ENCODE measurements at regions not wholly inside any gene's neighbourhood (a gene's known extent, or its start where the extent isn't known, plus 50 kb on each side); places are given as distances from the start of the nearest gene placed in this dataset.
A peak's percentile ranks its signal among the peaks of the same experiment; 100 is the strongest.

GRCh38 chr4:36734334-36734733 lies 452.9 kb downstream of the DTHD1 start:
- ATAC-seq (no peak), DNase-seq (ENCODE audit: low spot score) (no peak)
- Mint-ChIP-seq H3K4me1 (ENCODE audit: low read depth in 2 of 2) (no peaks in the 10 kb centered on the region), H3K9me3 (no peaks in the 10 kb centered on the region), H3K27me3 (no peaks in the 10 kb centered on the region), H3K27ac (no peak overlapping the region), H3K36me3 (no peaks in the 10 kb centered on the region), H3K4me3 (no peak overlapping the region)

GRCh38 chr4:36737691-36738090 lies 456.3 kb downstream of the DTHD1 start:
- no peak for DNase-seq (ENCODE audit: low spot score)
- Mint-ChIP-seq H3K4me1 (ENCODE audit: low read depth in 2 of 2) (no peaks in the 10 kb centered on the region), H3K4me3 (no peak overlapping the region), H3K27ac (no peak overlapping the region), H3K9me3 (no peaks in the 10 kb centered on the region), H3K27me3 (no peaks in the 10 kb centered on the region), H3K36me3 (no peaks in the 10 kb centered on the region)
- ATAC-seq: no peak

GRCh38 chr4:36740796-36741310 lies 459.4 kb downstream of the DTHD1 start:
- H3K27ac Mint-ChIP-seq: no peak overlapping the region
- no peaks in the 10 kb centered on the region for H3K27me3 Mint-ChIP-seq
- no peaks in the 10 kb centered on the region for H3K4me1 Mint-ChIP-seq (ENCODE audit: low read depth in 2 of 2)
- H3K4me3 Mint-ChIP-seq: no peak overlapping the region
- no peaks in the 10 kb centered on the region for H3K36me3 Mint-ChIP-seq
- H3K9me3 Mint-ChIP-seq: no peaks in the 10 kb centered on the region
- ATAC-seq (no peak), DNase-seq (ENCODE audit: low spot score) (no peak)

- Mint-ChIP-seq H3K9me3 (no peaks in the 10 kb centered on the region), H3K27ac (no peak overlapping the region), H3K27me3 (no peaks in the 10 kb centered on the region), H3K36me3 (no peaks in the 10 kb centered on the region), H3K4me1 (ENCODE audit: low read depth in 2 of 2) (no peaks in the 10 kb centered on the region), H3K4me3 (no peak overlapping the region)
- no peak for DNase-seq (ENCODE audit: low spot score)
- peak; percentile 36 to 44 for ATAC-seq
Observed at GRCh38 chr4:36747277-36748129, 466.1 kb downstream of the DTHD1 start.

- Mint-ChIP-seq H3K27ac (no peak overlapping the region), H3K27me3 (no peaks in the 10 kb centered on the region), H3K4me3 (no peak overlapping the region), H3K9me3 (no peaks in the 10 kb centered on the region), H3K36me3 (no peaks in the 10 kb centered on the region), H3K4me1 (ENCODE audit: low read depth in 2 of 2) (no peaks in the 10 kb centered on the region)
- DNase-seq (ENCODE audit: low spot score) (no peak), ATAC-seq (no peak)
Observed at GRCh38 chr4:36753048-36753447, 471.6 kb downstream of the DTHD1 start.

GRCh38 chr4:36757580-36758311 lies 476.3 kb downstream of the DTHD1 start:
- Mint-ChIP-seq H3K27me3 (no peaks in the 10 kb centered on the region), H3K9me3 (peaks cover 5% of the 10 kb centered on the region), H3K27ac (no peak overlapping the region), H3K36me3 (no peaks in the 10 kb centered on the region), H3K4me3 (no peak overlapping the region), H3K4me1 (ENCODE audit: low read depth in 2 of 2) (no peaks in the 10 kb centered on the region)
- DNase-seq (ENCODE audit: low spot score) (no peak), ATAC-seq (no peak)

GRCh38 chr4:36758312-36759178 lies 477.1 kb downstream of the DTHD1 start:
- Mint-ChIP-seq H3K27me3 (no peaks in the 10 kb centered on the region), H3K36me3 (no peaks in the 10 kb centered on the region), H3K27ac (no peak overlapping the region), H3K4me1 (ENCODE audit: low read depth in 2 of 2) (no peaks in the 10 kb centered on the region), H3K9me3 (peaks cover 5% of the 10 kb centered on the region), H3K4me3 (no peak overlapping the region)
- DNase-seq (ENCODE audit: low spot score): no peak
- no peak for ATAC-seq

- H3K27ac Mint-ChIP-seq: no peak overlapping the region
- peaks cover 7% of the 10 kb centered on the region for H3K9me3 Mint-ChIP-seq
- no peaks in the 10 kb centered on the region for H3K4me1 Mint-ChIP-seq (ENCODE audit: low read depth in 2 of 2)
- DNase-seq (ENCODE audit: low spot score) (no peak), ATAC-seq (no peak)
- H3K4me3 Mint-ChIP-seq: no peak overlapping the region
- H3K27me3 Mint-ChIP-seq: no peaks in the 10 kb centered on the region
- no peaks in the 10 kb centered on the region for H3K36me3 Mint-ChIP-seq
Observed at GRCh38 chr4:36761607-36762006, 480.2 kb downstream of the DTHD1 start.

GRCh38 chr4:36763814-36764213 lies 480.7 kb upstream of the NWD2 start:
- no peaks in the 10 kb centered on the region for H3K27me3 Mint-ChIP-seq
- no peaks in the 10 kb centered on the region for H3K4me1 Mint-ChIP-seq (ENCODE audit: low read depth in 2 of 2)
- H3K36me3 Mint-ChIP-seq: no peaks in the 10 kb centered on the region
- no peak for DNase-seq (ENCODE audit: low spot score)
- H3K27ac Mint-ChIP-seq: no peak overlapping the region
- no peak for ATAC-seq
- peaks cover 7% of the 10 kb centered on the region for H3K9me3 Mint-ChIP-seq
- H3K4me3 Mint-ChIP-seq: no peak overlapping the region

GRCh38 chr4:36767596-36767995 lies 476.9 kb upstream of the NWD2 start:
- Mint-ChIP-seq H3K27ac (no peak overlapping the region), H3K4me3 (no peak overlapping the region), H3K36me3 (no peaks in the 10 kb centered on the region), H3K4me1 (ENCODE audit: low read depth in 2 of 2) (no peaks in the 10 kb centered on the region), H3K27me3 (no peaks in the 10 kb centered on the region), H3K9me3 (peaks cover 3% of the 10 kb centered on the region)
- DNase-seq (ENCODE audit: low spot score) (no peak), ATAC-seq (no peak)

- H3K27me3 Mint-ChIP-seq: no peaks in the 10 kb centered on the region
- no peaks in the 10 kb centered on the region for H3K9me3 Mint-ChIP-seq
- no peaks in the 10 kb centered on the region for H3K36me3 Mint-ChIP-seq
- H3K4me3 Mint-ChIP-seq: no peak overlapping the region
- no peaks in the 10 kb centered on the region for H3K4me1 Mint-ChIP-seq (ENCODE audit: low read depth in 2 of 2)
- no peak for DNase-seq (ENCODE audit: low spot score)
- no peak for ATAC-seq
- H3K27ac Mint-ChIP-seq: no peak overlapping the region
Observed at GRCh38 chr4:36771411-36772153, 473.0 kb upstream of the NWD2 start.

GRCh38 chr4:36772154-36772516 lies 472.4 kb upstream of the NWD2 start:
- H3K4me3 Mint-ChIP-seq: no peak overlapping the region
- H3K4me1 Mint-ChIP-seq (ENCODE audit: low read depth in 2 of 2): no peaks in the 10 kb centered on the region
- no peak overlapping the region for H3K27ac Mint-ChIP-seq
- no peaks in the 10 kb centered on the region for H3K9me3 Mint-ChIP-seq
- no peaks in the 10 kb centered on the region for H3K27me3 Mint-ChIP-seq
- ATAC-seq: no peak
- DNase-seq (ENCODE audit: low spot score): no peak
- H3K36me3 Mint-ChIP-seq: no peaks in the 10 kb centered on the region

GRCh38 chr4:36773467-36773866 lies 471.1 kb upstream of the NWD2 start:
- Mint-ChIP-seq H3K4me3 (no peak overlapping the region), H3K27ac (no peak overlapping the region), H3K4me1 (ENCODE audit: low read depth in 2 of 2) (no peaks in the 10 kb centered on the region), H3K36me3 (no peaks in the 10 kb centered on the region), H3K27me3 (no peaks in the 10 kb centered on the region), H3K9me3 (peaks cover 5% of the 10 kb centered on the region)
- DNase-seq (ENCODE audit: low spot score) (no peak), ATAC-seq (no peak)

All from natural killer cell treated with Interleukin-12 subunit alpha and Interleukin-12 subunit beta and Interleukin-15 and Interleukin-18, amount 100 ng/mL, for 72 hours (primary cell).